Upper lobe of right lung (tissue), 1 donor: ENCODE measurements at regions not wholly inside any gene's neighbourhood (a gene's known extent, or its start where the extent isn't known, plus 50 kb on each side); places are given as distances from the start of the nearest gene placed in this dataset.

ENCODE experiments used
- ATAC-seq: fragments of 200-7000 bp; cut with Tn5 transposase; one replicate; pipeline ENCODE4 v1.9.1; 2020; ENCODE audit warnings: mild to moderate bottlenecking, moderate library complexity
- DNase-seq: peaks from one replicate; pipeline ENCODE4 v3.0.0-alpha.2; 2020
- H3K27ac ChIP-seq: fragments of 200-600 bp; one replicate; pipeline ENCODE4 v1.8.0; 2022
- H3K27me3 ChIP-seq: fragments of 200-600 bp; one replicate; pipeline ENCODE4 v1.8.0; 2022; ENCODE audit warnings: mild to moderate bottlenecking
- H3K36me3 ChIP-seq: fragments of 200-600 bp; one replicate; pipeline ENCODE4 v1.8.0; 2022
- H3K4me1 ChIP-seq: fragments of 200-600 bp; one replicate; pipeline ENCODE4 v1.8.0; 2022
- H3K4me3 ChIP-seq: fragments of 200-600 bp; one replicate; pipeline ENCODE4 v1.8.0; 2022; ENCODE audit warnings: mild to moderate bottlenecking
- H3K9me3 ChIP-seq: fragments of 200-600 bp; one replicate; pipeline ENCODE4 v1.8.0; 2022
- intact Hi-C: fragments of 100-400 bp; cut with DNase I; formaldehyde crosslinking; loops from one replicate; pipeline ENCODE4 v1.11.0; 2022
- TF ChIP-seq, protein P1 (sequence below): fragments of 200-600 bp; IDR thresholded peaks from one replicate; pipeline ENCODE4 v1.8.0; 2022; ENCODE audit warnings: antibody characterized with exemption
- donor health status: DM: no; HTN: yes; CAD: no; lungs with severe emphysema.

DNA sequence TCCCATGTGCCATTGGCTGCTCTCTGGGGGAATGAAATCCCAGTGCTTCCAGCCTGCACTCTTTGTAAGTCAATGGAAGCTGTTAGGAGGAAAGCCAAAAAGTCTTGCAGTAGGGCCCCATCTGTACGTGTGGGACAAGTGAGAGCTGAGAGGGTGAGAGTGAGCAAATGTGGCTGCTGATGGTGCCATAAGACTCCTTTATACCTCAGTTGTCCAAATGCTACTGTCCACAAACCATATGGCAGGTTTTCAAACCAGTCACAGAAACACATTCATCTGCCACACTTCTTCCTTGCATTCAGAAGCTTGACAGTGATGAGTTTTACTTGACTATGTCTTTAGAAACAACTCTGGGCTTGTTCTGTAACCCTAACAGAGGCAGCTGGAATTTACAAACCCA lies 543.8 kb downstream of the CSNK1G3 start:
- H3K27ac ChIP-seq, result no peak overlapping the region
- H3K36me3 ChIP-seq, result no peaks in the 10 kb centered on the region
- no peaks in the 10 kb centered on the region for H3K27me3 ChIP-seq
- intact Hi-C loops, result no loop called here
- peaks cover 21% of the 10 kb centered on the region for H3K4me1 ChIP-seq
- no peaks in the 10 kb centered on the region for H3K9me3 ChIP-seq
- H3K4me3 ChIP-seq, result no peak overlapping the region
- TF ChIP-seq, protein P1, sequence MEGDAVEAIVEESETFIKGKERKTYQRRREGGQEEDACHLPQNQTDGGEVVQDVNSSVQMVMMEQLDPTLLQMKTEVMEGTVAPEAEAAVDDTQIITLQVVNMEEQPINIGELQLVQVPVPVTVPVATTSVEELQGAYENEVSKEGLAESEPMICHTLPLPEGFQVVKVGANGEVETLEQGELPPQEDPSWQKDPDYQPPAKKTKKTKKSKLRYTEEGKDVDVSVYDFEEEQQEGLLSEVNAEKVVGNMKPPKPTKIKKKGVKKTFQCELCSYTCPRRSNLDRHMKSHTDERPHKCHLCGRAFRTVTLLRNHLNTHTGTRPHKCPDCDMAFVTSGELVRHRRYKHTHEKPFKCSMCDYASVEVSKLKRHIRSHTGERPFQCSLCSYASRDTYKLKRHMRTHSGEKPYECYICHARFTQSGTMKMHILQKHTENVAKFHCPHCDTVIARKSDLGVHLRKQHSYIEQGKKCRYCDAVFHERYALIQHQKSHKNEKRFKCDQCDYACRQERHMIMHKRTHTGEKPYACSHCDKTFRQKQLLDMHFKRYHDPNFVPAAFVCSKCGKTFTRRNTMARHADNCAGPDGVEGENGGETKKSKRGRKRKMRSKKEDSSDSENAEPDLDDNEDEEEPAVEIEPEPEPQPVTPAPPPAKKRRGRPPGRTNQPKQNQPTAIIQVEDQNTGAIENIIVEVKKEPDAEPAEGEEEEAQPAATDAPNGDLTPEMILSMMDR, result no peak
- DNase-seq (no peak), ATAC-seq (no peak)

DNA sequence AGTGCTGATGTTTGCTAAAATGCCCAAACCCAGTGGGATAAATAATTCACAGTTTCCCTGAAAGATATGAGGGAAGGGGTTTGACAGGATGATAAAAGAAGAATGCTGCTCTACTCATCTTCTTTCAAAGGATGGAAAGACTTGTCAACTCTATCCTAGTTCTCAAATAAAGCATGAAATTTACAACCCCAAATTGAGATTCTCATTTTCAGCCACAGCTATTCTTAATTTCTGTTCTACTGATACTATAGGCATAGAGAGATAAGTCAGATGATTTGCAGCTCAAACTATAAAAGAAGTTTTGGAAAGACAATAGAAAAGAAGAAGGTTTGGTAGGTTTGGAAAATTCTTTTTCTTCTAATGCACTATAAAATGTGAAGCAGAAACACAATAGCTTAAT lies 542.6 kb downstream of the CSNK1G3 start:
- TF ChIP-seq, protein P1, result no peak
- Histone ChIP-seq H3K4me1 (peaks cover 22% of the 10 kb centered on the region), H3K4me3 (no peak overlapping the region), H3K9me3 (no peaks in the 10 kb centered on the region), H3K27ac (no peak overlapping the region), H3K27me3 (no peaks in the 10 kb centered on the region), H3K36me3 (no peaks in the 10 kb centered on the region)
- ATAC-seq, result no peak
- DNase-seq, result no peak
- intact Hi-C loops, result no loop called here

DNA sequence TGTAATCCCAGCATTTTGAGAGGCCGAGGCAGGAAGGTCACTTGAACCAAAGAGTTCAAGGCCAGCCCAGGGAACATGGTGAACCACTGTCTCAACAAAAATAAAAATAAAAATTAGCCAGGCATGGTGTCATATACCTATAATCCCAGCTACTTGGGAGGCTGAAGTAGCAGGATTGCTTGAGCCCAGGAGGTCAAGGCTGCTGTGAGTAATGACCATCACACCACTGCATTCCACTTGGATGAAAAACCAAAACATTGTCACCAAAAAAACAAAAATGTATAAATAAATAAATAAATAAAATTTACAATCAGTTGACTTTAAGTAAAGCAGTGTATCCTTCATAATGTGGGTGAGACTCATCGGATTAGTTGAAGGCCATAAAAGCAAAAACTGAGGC lies 541.4 kb downstream of the CSNK1G3 start:
- DNase-seq, result no peak
- Histone ChIP-seq H3K27ac (no peak overlapping the region), H3K9me3 (no peaks in the 10 kb centered on the region), H3K36me3 (no peaks in the 10 kb centered on the region), H3K4me3 (no peak overlapping the region), H3K27me3 (no peaks in the 10 kb centered on the region), H3K4me1 (peaks cover 22% of the 10 kb centered on the region)
- intact Hi-C loops, result no loop called here
- TF ChIP-seq, protein P1, result no peak
- no peak for ATAC-seq

DNA sequence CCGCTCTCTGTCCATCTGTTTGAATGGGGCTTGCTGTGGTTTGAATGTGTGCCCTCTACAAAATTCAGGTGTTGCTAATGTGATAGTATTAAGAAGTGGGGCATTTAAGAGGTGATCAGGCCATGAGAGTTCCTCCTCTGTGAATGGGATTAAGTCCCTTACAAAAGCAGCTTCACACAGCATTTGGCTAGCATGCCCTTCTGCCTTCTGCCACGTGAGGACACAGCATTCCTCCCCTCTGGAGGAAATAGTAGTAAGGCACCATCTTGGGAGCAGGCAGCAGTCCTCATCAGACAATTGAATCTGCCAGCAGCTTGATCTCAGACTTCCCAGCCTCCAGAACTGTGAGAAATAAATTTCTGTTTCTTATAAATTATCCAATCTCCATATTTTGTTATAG lies 540.2 kb downstream of the CSNK1G3 start:
- Histone ChIP-seq H3K27me3 (no peaks in the 10 kb centered on the region), H3K36me3 (no peaks in the 10 kb centered on the region), H3K4me1 (peaks cover 13% of the 10 kb centered on the region), H3K4me3 (no peak overlapping the region), H3K9me3 (no peaks in the 10 kb centered on the region), H3K27ac (no peak overlapping the region)
- DNase-seq, result no peak
- TF ChIP-seq, protein P1, result no peak
- intact Hi-C loops, result no loop called here
- no peak for ATAC-seq

DNA sequence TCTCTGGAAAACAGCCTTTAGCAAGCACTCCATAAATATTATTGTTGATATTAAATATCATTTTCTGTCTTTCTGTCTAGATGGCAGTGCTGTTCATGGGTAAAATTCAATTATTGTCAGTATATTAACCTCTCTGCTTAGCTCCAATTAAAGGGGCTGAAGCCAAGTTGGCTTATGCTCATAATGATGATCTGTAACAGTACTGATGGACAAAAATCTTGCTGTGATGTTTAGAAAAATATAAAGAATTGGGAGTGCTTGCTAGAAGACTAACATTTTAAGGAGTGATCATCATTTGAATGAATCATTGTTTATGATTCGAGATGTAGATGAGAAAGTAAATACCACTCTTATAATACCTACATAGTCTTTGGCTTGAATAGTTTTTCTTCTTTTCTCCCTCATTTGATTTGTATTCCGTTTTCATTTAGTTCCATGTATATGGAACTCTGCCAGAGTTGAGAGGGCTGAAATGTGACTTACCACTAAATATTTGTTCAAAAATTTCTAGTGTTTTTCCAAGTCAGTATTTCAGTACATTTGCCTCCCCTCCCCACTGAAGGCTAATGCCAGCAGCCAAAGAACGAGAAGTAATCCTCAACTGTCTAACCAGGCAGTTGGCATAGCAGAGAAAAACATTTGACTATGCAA lies 538.3 kb downstream of the CSNK1G3 start:
- Histone ChIP-seq H3K9me3 (no peaks in the 10 kb centered on the region), H3K27ac (no peak overlapping the region), H3K4me1 (peaks cover 5% of the 10 kb centered on the region), H3K4me3 (no peak overlapping the region), H3K27me3 (no peaks in the 10 kb centered on the region), H3K36me3 (no peaks in the 10 kb centered on the region)
- TF ChIP-seq, protein P1, result no peak
- ATAC-seq (no peak), DNase-seq (no peak)
- intact Hi-C loops, result no loop called here

DNA sequence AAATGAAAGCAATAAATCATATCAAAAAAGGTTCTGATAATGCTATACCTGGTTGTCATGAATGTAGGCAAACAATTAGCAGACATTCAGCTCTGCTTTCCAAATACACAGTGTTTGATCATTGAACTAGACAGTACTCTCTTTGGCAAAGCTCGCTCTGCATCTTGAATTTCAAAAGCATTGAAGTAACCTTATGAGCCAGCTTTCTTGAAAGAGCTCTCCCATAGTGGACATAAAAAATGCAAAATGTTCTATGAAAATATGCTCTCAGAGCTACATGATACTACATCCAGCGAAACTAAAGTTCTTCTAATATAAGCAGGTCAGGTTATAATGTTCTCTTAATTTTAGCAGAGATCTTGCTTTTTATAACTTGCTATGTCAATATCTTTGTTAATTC lies 533.4 kb downstream of the CSNK1G3 start:
- intact Hi-C loops, result no loop called here
- Histone ChIP-seq H3K4me1 (peaks cover 4% of the 10 kb centered on the region), H3K27ac (no peak overlapping the region), H3K27me3 (no peaks in the 10 kb centered on the region), H3K36me3 (no peaks in the 10 kb centered on the region), H3K9me3 (no peaks in the 10 kb centered on the region), H3K4me3 (no peak overlapping the region)
- no peak for DNase-seq
- TF ChIP-seq, protein P1, result no peak
- no peak for ATAC-seq
